H9 (cell line): ENCODE measurements at regions not wholly inside any gene's neighbourhood (a gene's known extent, or its start where the extent isn't known, plus 50 kb on each side); places are given as distances from the start of the nearest gene placed in this dataset.

ENCODE experiments used
- DNase-seq: peaks from one replicate; pipeline ENCODE4 v3.0.0-alpha.2; 2017
- H2AFZ ChIP-seq: one replicate; pipeline ENCODE4 v1.6.1; 2013; ENCODE audit warnings: mild to moderate bottlenecking, low read length, control low read depth, moderate library complexity
- H2AK5ac ChIP-seq: 2 replicates; pipeline ENCODE4 v1.6.1; 2013; ENCODE audit warnings: low read length, control low read depth, mixed read lengths; ENCODE audit not compliant: insufficient read length
- H2BK120ac ChIP-seq: one replicate; pipeline ENCODE4 v1.6.1; 2013; ENCODE audit warnings: low read depth, mild to moderate bottlenecking, low read length, control low read depth, inconsistent platforms; ENCODE audit not compliant: poor library complexity, severe bottlenecking
- H2BK12ac ChIP-seq: 2 replicates; pipeline ENCODE4 v1.6.1; 2013; ENCODE audit warnings: low read length, control low read depth, mixed read lengths, low read depth; ENCODE audit not compliant: insufficient read length
- H2BK15ac ChIP-seq: 2 replicates; pipeline ENCODE4 v1.6.1; 2013; ENCODE audit warnings: low read depth, low read length, control low read depth
- H2BK20ac ChIP-seq: one replicate; pipeline ENCODE4 v1.6.1; 2013; ENCODE audit warnings: low read depth, mild to moderate bottlenecking, low read length, control low read depth, inconsistent platforms; ENCODE audit not compliant: poor library complexity, severe bottlenecking
- H2BK5ac ChIP-seq: 2 replicates; pipeline ENCODE4 v1.6.1; 2013; ENCODE audit warnings: low read length, control low read depth, mixed read lengths; ENCODE audit not compliant: insufficient read length
- H3K14ac ChIP-seq: 2 replicates; pipeline ENCODE4 v1.6.1; 2013; ENCODE audit warnings: low read length, control low read depth; ENCODE audit not compliant: insufficient read depth
- H3K18ac ChIP-seq: 2 replicates; pipeline ENCODE4 v1.6.1; 2013; ENCODE audit warnings: low read depth, mild to moderate bottlenecking, mixed read lengths, low read length, control low read depth; ENCODE audit not compliant: insufficient read length
- H3K23ac ChIP-seq: 2 replicates; pipeline ENCODE4 v1.6.1; 2013; ENCODE audit warnings: low read length, control low read depth, mixed read lengths, low read depth; ENCODE audit not compliant: insufficient read length
- H3K23me2 ChIP-seq: 2 replicates; pipeline ENCODE4 v1.6.1; 2013; ENCODE audit warnings: low read depth, mild to moderate bottlenecking, mixed read lengths, low read length, control low read depth; ENCODE audit not compliant: insufficient read length, poor library complexity, severe bottlenecking
- H3K27ac ChIP-seq: 2 replicates; pipeline ENCODE4 v1.5.1; 2013; ENCODE audit warnings: low read length, control low read depth, mixed read lengths, low read depth; ENCODE audit not compliant: insufficient read length
- H3K27me3 ChIP-seq: 2 replicates; pipeline ENCODE4 v1.6.1; 2013; ENCODE audit warnings: low read length, control low read depth, inconsistent platforms; ENCODE audit not compliant: insufficient read depth
- H3K4ac ChIP-seq: 2 replicates; pipeline ENCODE4 v1.6.1; 2013; ENCODE audit warnings: low read depth, mild to moderate bottlenecking, control low read depth, inconsistent platforms, low read length, moderate library complexity
- H3K4me1 ChIP-seq: 2 replicates; pipeline ENCODE4 v1.6.1; 2013; ENCODE audit warnings: low read length, control low read depth, inconsistent platforms; ENCODE audit not compliant: insufficient read depth
- H3K4me2 ChIP-seq: 2 replicates; pipeline ENCODE4 v1.6.1; 2013; ENCODE audit warnings: low read length, control low read depth, mixed read lengths; ENCODE audit not compliant: insufficient read length, insufficient read depth
- H3K56ac ChIP-seq: 2 replicates; pipeline ENCODE4 v1.6.1; 2013; ENCODE audit warnings: low read depth, mild to moderate bottlenecking, mixed read lengths, low read length, control low read depth; ENCODE audit not compliant: insufficient read length
- H3K79me1 ChIP-seq: 2 replicates; pipeline ENCODE4 v1.6.1; 2013; ENCODE audit warnings: low read depth, mild to moderate bottlenecking, moderate library complexity, low read length, control low read depth, inconsistent platforms; ENCODE audit not compliant: insufficient read depth, poor library complexity, severe bottlenecking
- H3K79me2 ChIP-seq: 2 replicates; pipeline ENCODE4 v1.6.1; 2013; ENCODE audit warnings: low read length, control low read depth, inconsistent platforms; ENCODE audit not compliant: insufficient read depth
- H3K9ac ChIP-seq: 2 replicates; pipeline ENCODE4 v1.6.1; 2013; ENCODE audit warnings: low read length, control low read depth, mixed read lengths; ENCODE audit not compliant: insufficient read length; ENCODE audit errors: extremely low read depth
- H3K9me3 ChIP-seq: one replicate; pipeline ENCODE4 v1.6.1; 2013; ENCODE audit warnings: low read depth, low read length, inconsistent platforms; ENCODE audit not compliant: control insufficient read depth
- H3T11ph ChIP-seq: one replicate; pipeline ENCODE4 v1.6.1; 2013; ENCODE audit warnings: mild to moderate bottlenecking, low read length, control low read depth, inconsistent platforms
- H4K20me1 ChIP-seq: one replicate; pipeline ENCODE4 v1.6.1; 2013; ENCODE audit not compliant: control insufficient read depth, insufficient read length, insufficient read depth
- H4K5ac ChIP-seq: 2 replicates; pipeline ENCODE4 v1.6.1; 2013; ENCODE audit warnings: low read depth, mild to moderate bottlenecking, mixed read lengths, low read length, control low read depth; ENCODE audit not compliant: insufficient read length
- H4K8ac ChIP-seq: replicated peaks from 2 replicates; pipeline ENCODE4 v1.6.1; 2013; ENCODE audit warnings: low read length, control low read depth, mixed read lengths, low read depth; ENCODE audit not compliant: insufficient read length
- H4K91ac ChIP-seq: 2 replicates; pipeline ENCODE4 v1.6.1; 2013; ENCODE audit warnings: low read depth, mild to moderate bottlenecking, moderate library complexity, mixed read lengths, low read length, control low read depth; ENCODE audit not compliant: insufficient read length
- H3K27ac Mint-ChIP-seq, 3 experiments: 2 replicates in 2 of 3; 3 replicates in 1 of 3; pipeline ENCODE4 v1.8.0; 2020 to 2021; ENCODE audit warnings: mixed read lengths in 3 of 3, mild to moderate bottlenecking in 1 of 3, moderate library complexity in 1 of 3
- H3K27me3 Mint-ChIP-seq: 2 replicates; pipeline ENCODE4 v1.8.0; 2021; ENCODE audit warnings: low read depth, mild to moderate bottlenecking, moderate library complexity, mixed read lengths
- H3K36me3 Mint-ChIP-seq, 3 experiments: 2 replicates in 2 of 3; 3 replicates in 1 of 3; pipeline ENCODE4 v1.8.0; 2020 to 2021; ENCODE audit warnings: low read depth in 3 of 3, mixed read lengths in 3 of 3; ENCODE audit not compliant: insufficient read depth in 1 of 3
- H3K4me1 Mint-ChIP-seq, 2 experiments: 2 replicates each; pipeline ENCODE4 v1.8.0; 2020; ENCODE audit warnings: mixed read lengths in 2 of 2
- H3K4me3 Mint-ChIP-seq, 2 experiments: 2 replicates in 1 of 2; 3 replicates in 1 of 2; pipeline ENCODE4 v1.8.0; 2020 to 2021; ENCODE audit warnings: mild to moderate bottlenecking in 2 of 2, mixed read lengths in 2 of 2, moderate library complexity in 1 of 2
- H3K9me3 Mint-ChIP-seq, 2 experiments: 2 replicates in 1 of 2; 3 replicates in 1 of 2; pipeline ENCODE4 v1.8.0; 2020; ENCODE audit warnings: mild to moderate bottlenecking in 2 of 2, mixed read lengths in 2 of 2, moderate library complexity in 1 of 2
- WGBS: extraction: QIAGEN DNeasy Blood & Tissue Kit; methylation state at CpG from one replicate; pipeline ENCODE4 v1.1.7; 2013; ENCODE audit warnings: missing lambda C conversion rate, low lambda C conversion rate, mixed read lengths; ENCODE audit not compliant: insufficient read length; ENCODE audit errors: extremely low coverage; 5-methylcytosine and 5-hydroxymethylcytosine counted together
- TF ChIP-seq, protein P1 (sequence below): fragments of 200-600 bp; sonication (generic); conservative IDR thresholded peaks from 3 replicates; pipeline ENCODE4 v1.8.0; 2021; ENCODE audit warnings: antibody characterized with exemption, mild to moderate bottlenecking

DNA sequence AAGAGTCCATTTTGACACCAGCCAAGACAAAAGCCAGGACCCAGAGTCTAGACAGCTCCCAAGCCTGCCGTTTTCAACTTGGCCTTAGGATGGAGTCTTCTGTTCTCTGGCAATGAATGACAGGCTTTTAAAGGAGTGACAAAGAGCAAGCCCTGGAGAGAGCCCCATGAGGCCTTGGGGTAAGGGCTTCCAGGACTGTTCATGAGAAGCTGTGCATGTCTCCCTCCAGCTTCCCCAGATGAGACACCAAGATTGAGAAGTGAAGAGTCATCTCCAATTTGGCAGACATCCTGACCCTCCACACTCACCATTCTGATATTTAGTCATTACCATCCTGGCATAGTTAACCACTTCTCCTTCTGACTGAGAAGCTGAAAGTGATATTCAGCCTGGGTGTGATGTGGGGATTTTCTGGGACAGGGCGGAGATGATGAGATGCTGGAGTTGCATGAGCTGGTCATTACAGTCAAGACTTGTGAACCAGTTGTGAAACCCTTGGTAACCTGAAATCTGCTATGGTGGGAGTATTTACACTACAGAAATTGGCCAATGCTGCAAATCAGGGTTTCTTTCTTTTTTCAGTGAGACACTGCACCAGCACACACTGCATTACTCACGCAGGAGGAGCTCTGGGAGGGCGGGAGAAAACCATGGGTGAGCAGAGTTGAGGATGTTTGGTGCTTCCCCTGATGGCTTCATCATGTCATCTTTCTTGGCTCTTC is 77.8 kb downstream of the VCPKMT start:
- no peaks in the 10 kb centered on the region for H3K79me1 ChIP-seq
- no peak overlapping the region for H2BK15ac ChIP-seq
- no peak overlapping the region for H3K27ac ChIP-seq
- no peak overlapping the region for H3K9ac ChIP-seq
- H3K4me2 ChIP-seq = no peak overlapping the region
- H3K56ac ChIP-seq = no peak overlapping the region
- Mint-ChIP-seq H3K27me3 (peaks cover 2% of the 10 kb centered on the region; the same call in 1 of the 2 replicates), H3K27ac (peak overlapping the region in 1 of 3 experiments; percentile 89; a peak in 2 of 7 replicates), H3K4me1 (peaks cover 0 to 5% of the 10 kb centered on the region in 2 experiments; a peak in 3 of 4 replicates), H3K36me3 (no peaks in the 10 kb centered on the region), H3K4me3 (no peak overlapping the region), H3K9me3 (no peaks in the 10 kb centered on the region)
- no peaks in the 10 kb centered on the region for H3K23me2 ChIP-seq
- H4K91ac ChIP-seq = no peak overlapping the region
- no peak overlapping the region for H2BK12ac ChIP-seq
- no peaks in the 10 kb centered on the region for H3K27me3 ChIP-seq
- H3T11ph ChIP-seq = no peak overlapping the region
- H2BK120ac ChIP-seq = no peak overlapping the region
- no peaks in the 10 kb centered on the region for H4K20me1 ChIP-seq
- H3K4me1 ChIP-seq = no peaks in the 10 kb centered on the region
- H2BK5ac ChIP-seq = no peak overlapping the region
- no peak overlapping the region for H4K8ac ChIP-seq
- no peak overlapping the region for H4K5ac ChIP-seq
- no peaks in the 10 kb centered on the region for H3K9me3 ChIP-seq
- no peak overlapping the region for H2BK20ac ChIP-seq
- H3K4ac ChIP-seq = no peak overlapping the region
- no peaks in the 10 kb centered on the region for H3K79me2 ChIP-seq
- no CpG with 5 or more reads among the region's 4 CpGs for WGBS
- no peak overlapping the region for H3K18ac ChIP-seq
- no peak overlapping the region for H2AK5ac ChIP-seq
- H3K23ac ChIP-seq = no peak overlapping the region
- no peak overlapping the region for H3K14ac ChIP-seq
- DNase-seq = no peak
- no peak overlapping the region for H2AFZ ChIP-seq
- TF ChIP-seq, protein P1, sequence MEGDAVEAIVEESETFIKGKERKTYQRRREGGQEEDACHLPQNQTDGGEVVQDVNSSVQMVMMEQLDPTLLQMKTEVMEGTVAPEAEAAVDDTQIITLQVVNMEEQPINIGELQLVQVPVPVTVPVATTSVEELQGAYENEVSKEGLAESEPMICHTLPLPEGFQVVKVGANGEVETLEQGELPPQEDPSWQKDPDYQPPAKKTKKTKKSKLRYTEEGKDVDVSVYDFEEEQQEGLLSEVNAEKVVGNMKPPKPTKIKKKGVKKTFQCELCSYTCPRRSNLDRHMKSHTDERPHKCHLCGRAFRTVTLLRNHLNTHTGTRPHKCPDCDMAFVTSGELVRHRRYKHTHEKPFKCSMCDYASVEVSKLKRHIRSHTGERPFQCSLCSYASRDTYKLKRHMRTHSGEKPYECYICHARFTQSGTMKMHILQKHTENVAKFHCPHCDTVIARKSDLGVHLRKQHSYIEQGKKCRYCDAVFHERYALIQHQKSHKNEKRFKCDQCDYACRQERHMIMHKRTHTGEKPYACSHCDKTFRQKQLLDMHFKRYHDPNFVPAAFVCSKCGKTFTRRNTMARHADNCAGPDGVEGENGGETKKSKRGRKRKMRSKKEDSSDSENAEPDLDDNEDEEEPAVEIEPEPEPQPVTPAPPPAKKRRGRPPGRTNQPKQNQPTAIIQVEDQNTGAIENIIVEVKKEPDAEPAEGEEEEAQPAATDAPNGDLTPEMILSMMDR = no peak
